GM21381 (cell line): ENCODE measurements at regions not wholly inside any gene's neighbourhood (a gene's known extent, or its start where the extent isn't known, plus 50 kb on each side); places are given as distances from the start of the nearest gene placed in this dataset.

Experiments used
- ATAC-seq: cut with Tn5 transposase; IDR thresholded peaks from one replicate; pipeline ENCODE4 v1.9.1; 2021; ENCODE audit warnings: mild to moderate bottlenecking, moderate library complexity; ENCODE audit not compliant: unreplicated experiment

DNA sequence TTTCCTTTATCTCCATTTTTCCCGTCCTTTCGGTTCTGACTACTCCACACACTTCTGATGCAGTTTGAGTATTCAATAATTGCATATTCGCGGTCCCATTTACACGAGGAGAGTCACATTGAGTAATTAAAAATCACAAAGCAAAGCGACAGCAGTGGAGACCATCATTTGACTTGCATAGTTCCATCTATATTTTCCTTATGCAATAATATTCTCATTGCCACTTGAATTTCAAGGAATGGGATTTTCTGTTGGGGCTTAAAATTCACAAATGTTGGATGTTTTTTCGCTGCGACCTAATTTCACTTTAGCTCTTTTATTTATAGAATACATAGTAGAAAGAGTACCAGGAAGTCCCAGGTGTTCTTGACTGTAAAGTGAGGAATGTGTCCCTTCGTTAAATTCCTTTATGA, 186.8 kb downstream of the ZEB2 start:
- no peak for ATAC-seq

DNA sequence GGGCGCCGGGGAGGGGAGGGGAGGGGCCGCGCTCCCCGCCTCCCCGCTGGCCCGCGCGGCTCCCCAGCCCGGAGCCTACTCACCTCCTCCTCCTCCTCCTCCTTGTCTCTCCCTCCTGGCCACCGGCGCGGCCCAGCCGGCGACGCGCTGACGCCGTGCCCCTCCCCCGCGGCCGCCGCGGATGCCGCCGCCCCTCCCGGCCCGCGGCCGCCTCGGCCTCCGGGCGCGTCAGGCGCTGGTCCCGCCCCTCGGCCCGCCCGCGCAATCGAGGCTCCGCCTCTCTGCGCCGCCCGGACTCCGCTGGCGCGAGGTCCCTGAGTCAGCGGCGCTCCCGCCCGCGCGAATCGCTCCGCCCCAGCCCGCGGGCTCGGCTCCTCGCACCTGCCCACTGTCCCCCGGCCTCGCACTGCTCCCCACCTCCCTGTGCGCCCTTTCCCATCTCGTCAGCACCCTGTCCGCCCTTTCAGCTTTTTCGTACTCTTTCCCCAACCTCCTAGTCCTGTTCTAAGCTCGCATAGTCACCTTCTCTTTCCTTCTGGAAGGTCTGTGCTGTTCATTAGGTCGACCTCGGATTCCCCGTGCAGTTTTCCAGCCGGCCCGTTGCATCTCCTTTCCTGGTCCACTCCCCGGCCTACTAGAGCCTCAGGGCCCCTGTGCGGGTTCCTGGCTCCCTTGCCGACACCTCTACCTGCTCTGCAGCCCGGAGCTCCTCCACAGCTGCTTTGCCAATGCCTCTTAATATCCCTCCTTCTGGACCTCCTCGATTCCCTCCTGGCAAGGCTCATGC, 187.4 kb downstream of the ZEB2 start:
- ATAC-seq: peak; percentile 88

DNA sequence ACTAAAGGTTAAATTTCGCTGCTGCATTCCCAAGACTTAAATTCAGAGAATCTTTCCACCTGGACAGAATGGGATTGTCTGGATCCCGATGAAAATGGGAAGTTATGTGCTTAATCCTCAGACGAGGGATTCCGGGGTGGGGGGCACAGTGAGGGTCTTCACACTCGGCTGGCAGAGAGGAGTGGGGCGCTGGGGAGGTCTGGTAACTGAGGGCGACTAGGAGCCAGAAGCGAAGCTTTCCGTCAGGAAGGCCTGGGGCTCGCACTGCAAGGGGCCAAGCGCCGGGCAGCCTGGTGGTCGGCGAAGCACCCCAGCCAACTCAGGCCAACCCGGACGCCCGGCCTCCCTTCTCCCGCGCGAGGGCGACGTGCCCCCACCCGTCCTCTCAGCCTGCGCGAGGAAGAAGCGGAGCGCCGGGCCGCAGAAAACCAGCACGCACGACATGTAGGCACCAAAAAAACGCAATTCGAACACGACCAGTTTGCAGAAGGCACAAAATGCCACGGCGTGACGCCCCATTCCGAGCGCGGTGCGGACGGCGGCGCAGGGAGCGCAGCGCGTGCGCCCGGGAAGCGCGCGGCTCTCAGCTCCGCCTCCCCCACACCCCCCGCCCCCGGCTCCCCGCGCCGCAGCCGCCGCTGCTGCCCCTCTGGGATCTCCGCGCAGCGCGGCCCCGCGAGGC, 188.1 kb downstream of the ZEB2 start:
- ATAC-seq: peak; percentile 70

DNA sequence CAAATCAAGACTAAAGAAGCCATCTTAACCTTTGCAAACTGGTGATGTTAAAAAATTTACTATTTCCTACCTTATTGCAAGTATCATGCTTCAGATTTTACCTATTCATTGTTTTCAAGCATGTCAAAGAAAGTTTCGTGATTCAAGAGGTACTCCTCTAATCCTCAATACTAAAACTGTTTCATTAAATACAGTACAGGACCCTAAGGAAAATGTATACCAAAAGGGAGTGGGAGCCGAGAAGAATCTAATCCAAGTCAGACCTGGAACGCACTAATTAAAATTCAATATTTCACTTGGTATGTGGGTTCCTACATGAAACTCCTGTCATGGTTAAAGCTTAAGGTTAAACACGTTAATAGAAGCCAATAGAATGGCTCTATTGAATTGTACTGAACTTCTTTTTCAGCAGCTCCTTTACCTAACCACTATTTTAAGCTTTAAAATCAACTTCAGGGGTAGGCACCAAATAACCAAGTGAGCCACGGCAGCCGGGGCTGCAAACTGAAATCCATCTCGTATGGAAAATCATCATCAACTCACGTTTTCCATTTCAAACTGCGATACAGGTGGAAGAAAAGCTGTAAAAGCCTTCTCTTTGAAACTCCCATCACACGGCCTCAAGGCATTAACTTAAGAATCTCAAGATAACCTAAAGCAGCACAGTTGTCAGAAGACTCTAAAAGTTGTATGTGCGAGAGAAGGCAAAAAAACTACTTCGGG, 188.8 kb downstream of the ZEB2 start:
- ATAC-seq: no peak

DNA sequence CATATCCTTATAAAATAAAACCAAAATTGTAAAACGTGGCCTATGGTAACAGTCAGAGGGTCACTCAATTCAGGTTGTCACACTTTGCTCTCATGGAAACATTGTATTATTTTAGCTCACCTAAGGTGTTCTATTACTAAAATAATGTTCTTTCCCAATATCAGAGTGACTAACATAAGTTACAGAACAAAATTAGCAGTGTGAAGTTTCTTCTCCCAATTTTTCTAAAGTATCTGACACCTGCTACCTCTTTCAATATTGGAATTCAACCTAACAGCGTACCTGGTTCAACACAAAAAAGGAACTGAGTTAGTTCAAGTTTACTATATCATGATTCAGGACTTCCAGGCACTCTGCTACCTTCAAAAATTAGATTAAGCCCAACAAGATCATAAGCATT, 190.4 kb downstream of the ZEB2 start:
- no peak for ATAC-seq

DNA sequence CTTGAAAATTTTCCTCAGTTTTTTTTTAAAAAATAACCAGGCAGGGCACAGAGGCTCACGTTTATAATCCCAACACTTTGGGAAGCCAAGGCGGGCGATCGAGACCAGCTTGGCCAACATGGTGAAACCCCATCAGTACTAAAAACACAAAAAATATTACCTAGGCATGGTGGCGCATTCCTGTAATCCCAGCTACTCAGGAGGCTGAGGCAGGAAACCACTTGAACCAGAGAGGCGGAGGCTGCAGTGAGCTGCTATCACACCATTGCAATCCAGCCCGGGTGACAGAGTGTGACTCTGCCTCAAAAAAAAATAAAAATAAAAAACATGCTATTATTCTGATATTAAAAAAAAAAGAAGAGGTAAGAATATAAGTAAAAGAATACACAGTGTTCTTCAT, 191.0 kb downstream of the ZEB2 start:
- no peak for ATAC-seq

DNA sequence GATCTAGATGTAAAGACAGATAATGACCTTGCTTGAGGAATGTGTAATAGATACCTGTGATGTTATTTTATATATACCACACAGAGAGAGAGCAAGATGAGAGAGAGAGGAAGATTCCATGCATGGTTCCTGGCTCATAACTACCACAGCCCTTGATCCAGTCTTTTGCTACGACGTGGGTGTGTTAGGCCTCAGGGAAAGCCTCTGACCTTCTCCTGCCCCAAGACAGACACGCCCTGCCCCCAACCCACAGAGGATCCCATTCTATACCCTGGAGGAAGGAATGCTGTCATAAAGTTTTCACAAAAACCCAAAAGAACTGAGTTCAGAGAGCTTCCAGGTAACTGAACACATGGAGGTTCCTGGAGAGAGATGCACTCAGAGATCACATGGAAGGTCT, 193.1 kb downstream of the ZEB2 start:
- ATAC-seq: no peak

DNA sequence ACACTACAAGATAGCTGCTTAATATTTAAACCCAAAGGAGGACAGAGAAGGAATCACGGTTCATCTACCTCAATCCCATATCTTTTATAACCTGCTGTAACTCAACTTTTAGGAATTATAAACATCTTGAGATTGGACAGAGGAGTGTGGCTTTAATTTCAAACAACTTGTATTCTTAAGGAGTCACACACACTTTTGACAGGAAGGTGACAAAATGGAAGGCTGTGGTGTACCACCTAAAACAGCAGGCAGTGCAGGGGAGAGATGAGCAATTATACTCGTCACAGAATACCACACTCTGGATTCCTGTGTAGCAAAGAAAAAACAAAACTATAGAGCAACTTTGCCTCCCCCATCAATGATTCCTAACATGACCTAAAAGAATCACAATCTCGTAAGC, 194.8 kb downstream of the ZEB2 start:
- peak; percentile 73 for ATAC-seq

DNA sequence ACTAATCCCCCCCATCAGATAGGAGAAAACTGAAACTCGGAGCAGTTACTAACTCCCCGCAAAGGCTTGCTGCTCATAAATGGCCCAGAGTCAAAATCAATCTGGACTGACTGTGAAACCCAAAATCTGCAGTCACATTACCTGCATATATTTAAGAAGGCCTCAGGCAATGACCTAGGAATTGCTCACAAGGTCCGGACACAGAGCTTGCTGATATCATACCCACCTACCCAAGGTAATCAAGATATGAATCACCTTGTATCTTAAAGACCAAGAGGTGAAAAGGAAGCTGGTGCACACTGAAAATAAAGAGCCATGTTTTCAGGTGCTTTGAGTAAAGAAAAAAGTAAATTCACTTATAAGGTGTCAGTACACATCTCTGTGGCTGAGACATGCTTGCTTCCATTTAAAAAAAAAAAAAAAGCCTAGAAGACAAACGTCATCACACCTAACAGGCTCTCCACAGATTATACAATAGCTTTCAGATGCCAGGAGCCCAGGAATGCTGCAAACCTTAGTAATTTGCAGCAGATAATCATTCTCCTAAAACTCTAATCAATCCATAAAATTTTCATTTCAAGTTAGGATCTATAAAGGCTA, 195.4 kb downstream of the ZEB2 start:
- peak; percentile 49 for ATAC-seq

DNA sequence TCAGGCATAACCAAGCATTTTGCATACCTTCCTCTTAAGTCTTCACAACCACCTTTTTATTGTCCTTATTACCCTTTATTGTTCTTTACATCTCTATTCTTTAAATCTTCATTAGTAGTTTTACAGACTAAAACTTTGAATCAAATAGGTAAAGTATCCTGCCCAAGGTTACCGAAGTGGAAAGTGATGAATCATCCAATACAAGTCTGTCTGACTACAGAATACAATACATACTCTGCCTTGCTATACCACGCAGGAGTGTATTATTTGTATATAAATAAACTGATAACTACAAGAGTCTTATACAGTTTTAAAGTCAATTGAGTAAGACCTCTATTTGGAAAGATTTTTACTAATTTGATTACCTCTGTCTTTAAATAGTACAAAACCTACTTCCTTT, 196.0 kb downstream of the ZEB2 start:
- peak; percentile 32 for ATAC-seq

DNA sequence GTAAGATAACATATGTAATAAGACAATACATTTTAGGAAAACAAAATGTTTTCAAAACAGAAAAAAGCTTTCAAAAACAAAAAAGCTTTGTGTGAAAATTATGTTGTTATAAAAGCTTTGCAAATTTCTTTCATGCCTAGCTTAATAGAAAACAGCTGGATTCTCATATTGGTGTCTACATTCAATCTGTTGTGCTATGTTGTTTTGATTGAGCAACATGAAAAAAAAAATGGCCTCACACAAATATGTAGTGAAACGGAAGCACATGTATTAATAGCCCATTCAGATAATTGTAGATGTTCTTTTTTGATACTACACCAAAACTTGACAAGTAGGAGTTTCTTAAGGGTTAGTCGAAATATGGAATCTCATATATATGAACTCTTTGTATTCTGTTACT, 197.5 kb downstream of the ZEB2 start:
- ATAC-seq: no peak

DNA sequence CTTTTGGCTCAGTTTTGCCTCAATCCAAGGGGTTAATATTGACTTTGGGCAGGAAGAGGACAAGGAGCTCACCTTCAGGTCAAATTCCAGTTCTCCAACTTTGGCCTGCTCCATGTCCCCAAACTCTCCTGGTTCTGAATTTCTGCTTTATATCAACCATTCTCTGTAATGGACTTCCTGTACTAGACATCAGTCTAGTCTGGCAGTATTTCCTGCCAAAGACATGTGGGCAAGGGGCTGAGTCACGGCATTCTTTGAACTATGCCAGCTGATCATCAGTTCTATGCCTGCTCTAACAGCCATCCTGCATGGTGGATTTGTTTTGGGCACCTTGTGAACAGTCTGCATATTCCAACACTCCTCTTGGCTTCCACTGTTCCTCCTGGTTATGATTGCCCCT, 199.4 kb downstream of the ZEB2 start:
- no peak for ATAC-seq

DNA sequence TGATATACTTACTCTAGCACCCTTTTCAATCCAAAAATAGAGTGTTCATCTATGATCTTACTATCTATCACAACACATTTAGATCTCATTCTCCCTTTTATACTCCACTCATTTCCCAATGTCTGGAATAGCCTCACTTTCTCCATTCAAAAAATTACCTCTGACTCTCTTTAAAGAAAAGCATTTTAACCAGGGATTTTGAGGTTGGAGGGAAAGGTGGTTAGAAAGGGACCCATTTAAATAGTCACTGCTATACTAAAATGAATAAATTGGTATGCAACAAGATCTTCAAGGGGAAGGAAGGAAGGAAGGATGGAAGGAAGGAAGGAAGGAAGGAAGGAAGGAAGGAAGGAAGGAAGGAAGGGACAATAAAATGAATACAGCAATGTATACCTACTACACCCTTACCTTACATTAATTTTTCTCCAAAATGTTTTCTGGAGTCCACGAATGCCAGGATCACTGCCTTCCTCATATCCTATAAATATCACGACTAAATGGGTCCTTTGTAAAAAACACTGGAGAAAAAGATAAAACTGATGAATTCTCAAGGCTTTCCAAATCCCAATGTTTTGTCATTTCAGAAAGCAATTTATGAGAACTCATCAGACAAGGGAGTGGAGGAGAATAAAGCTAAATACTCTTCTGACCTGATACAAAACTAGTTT, 202.7 kb downstream of the ZEB2 start:
- no peak for ATAC-seq

DNA sequence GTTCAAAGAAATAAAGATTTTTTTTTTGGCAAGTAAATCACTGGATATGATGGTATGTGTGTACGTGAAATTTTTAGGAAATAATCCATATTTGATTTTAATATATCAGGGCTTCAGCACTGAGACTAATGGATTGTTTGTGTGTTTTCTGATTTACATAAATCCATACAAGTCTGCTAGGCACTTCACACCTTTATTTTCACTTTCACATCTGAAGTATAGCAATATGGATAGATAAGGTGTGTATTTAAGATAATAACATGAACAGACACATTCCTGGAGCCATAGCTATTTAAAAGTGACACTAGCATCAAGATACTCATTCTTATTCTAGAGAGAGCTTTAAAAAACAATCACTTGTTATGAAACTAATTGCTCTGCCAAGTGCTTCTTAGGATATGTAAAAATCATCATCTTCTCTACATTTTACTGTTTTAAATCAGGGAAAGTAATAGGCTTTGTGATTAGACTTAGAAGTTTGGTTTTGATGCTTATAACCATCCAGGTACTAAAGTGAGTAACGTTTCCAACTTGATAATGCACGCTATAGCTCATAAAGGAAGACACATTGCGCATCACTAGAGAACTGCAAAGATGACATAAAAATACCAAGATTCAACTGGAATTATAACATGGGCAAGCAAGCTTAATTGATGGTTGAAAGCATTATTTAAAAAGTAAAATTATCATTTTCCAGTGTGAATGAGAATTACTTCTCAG, 208.9 kb downstream of the ZEB2 start:
- ATAC-seq: peak; percentile 66

DNA sequence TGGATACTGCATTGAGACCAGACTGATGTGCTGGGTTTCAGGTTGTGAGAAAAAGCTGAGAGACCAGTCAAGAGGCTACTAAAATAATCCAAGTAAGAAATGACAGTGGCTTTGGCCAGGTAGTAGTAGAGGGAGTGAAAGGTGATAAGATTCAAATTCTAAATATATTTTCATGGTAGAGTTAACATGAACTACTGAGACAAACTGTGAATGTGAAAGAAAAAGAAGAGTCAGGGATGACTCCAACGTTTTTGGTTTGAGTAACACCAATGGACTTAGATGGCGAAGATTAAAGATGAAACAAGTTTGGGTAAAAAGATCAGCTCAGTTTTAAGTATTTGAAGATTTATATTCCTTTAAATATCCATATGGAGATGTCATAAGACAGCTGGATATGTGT, 209.4 kb downstream of the ZEB2 start:
- ATAC-seq: peak; percentile 56

DNA sequence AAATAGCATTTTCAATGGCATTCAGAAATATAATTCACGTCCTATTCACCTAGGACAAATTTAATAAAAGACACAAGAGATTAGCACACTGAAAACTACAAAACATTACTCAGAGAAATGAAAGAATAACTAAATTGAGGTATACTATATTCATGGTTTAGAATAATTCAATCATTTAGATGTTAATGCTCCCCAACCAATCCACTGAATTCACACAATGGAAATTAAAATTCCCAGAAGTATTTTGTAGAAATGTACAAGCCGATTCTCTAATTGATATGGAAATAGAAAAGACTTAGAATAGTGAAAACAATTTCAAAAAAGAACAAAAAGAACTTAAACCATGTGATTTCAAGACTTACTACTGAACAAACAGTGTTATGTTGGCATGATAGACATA, 212.2 kb downstream of the ZEB2 start:
- no peak for ATAC-seq

DNA sequence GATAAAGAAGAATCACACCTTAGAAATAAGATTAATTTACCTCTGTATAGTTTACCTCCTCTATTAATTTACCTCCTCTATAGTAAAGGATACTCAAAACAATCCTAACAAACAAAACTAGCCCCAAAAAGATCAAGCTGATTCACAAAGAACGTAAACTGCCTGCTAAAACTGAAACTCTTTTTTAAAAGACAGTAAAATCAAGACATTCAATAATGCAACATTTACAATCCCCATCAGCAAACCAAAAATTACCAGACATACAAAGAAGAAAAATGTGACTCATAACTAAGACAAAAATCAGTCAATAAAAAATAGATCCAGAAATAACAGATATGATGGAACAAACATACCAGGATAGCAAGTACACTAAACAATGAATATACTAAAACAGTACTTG, 215.7 kb downstream of the ZEB2 start:
- ATAC-seq: no peak

DNA sequence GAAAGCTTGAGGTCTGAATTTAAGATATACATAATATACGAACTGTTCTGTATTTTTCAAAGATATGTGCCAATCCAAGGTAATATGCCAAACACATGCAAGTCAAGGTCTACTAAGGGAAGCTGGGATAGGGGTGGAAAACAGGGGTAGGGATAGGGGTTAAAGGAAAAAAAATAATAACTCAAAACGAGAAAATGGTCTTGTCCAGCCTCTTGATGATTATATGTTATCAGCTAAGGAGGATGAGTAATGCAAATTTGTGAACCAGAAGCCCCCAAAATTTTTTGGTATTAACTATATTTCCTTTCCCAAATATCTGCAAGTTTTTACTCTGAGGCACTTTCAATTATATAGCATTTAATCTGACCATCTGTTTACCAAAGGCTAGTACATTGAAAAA, 219.3 kb downstream of the ZEB2 start:
- ATAC-seq: no peak

DNA sequence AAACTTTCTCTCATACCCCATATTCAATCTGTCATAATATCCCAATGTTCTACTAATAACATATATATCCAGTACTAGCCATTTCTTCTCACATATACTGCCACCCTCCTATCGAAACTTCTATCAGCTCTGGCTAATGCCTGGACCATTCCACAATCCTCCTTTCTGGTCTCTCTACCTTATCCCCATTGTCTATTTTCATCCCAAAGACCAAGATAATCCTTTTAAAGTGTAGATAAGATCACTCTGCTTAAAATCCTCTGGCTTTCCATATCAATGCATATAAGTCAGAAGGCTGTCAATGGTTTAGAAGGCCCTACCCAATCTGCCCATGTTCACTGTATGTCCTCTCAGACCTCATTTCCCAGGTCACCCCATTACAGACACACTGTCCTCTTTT, 229.6 kb downstream of the ZEB2 start:
- ATAC-seq: no peak

DNA sequence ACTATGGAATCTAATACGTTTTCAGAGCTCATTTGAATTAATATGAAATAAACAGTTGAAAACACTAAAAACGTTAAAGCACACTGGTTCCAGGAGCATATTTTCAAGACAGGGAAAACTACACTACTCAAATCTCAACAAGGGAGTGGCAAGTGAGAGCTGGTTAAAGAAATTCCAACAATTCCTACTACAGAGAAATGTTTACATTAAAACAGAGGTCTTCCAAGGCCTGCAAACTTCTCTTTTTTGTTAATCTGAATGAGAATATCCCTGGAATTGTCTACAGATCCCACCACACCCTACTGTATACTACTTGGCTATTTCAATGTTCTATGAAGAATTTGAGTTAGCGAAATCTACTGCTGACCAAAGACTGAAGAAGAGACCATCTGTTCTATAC, 231.5 kb downstream of the ZEB2 start:
- ATAC-seq: no peak
